HEK293T (cell line): ENCODE measurements at regions not wholly inside any gene's neighbourhood (a gene's known extent, or its start where the extent isn't known, plus 50 kb on each side); places are given as distances from the start of the nearest gene placed in this dataset.

ENCODE experiments used
- CTCF ChIA-PET: fragments of 350-600 bp; formaldehyde crosslinking; extraction: SDS; loops from one replicate; lab custom pipeline; 2021; ENCODE audit warnings: antibody characterized with exemption, inconsistent platforms; lab: Yijun Ruan, JAX
- POLR2A ChIA-PET: fragments of 350-600 bp; formaldehyde crosslinking; extraction: SDS; loops from one replicate; lab custom pipeline; 2020; ENCODE audit warnings: antibody characterized with exemption, inconsistent platforms; lab: Yijun Ruan, JAX
- DNase-seq: peaks from one replicate; pipeline ENCODE4 v3.0.0; 2012; ENCODE audit warnings: mixed read lengths; ENCODE audit errors: extremely low spot score
- ARNT ChIP-seq: fragments of 450-650 bp; IDR thresholded peaks from 2 replicates; pipeline ENCODE4 v1.6.1; 2017; ENCODE audit warnings: mild to moderate bottlenecking
- BHLHE40 ChIP-seq: fragments of 450-650 bp; IDR thresholded peaks from 2 replicates; pipeline ENCODE4 v1.6.1; 2016; ENCODE audit warnings: mild to moderate bottlenecking, moderate library complexity, borderline replicate concordance
- CTBP1 ChIP-seq: fragments of 450-650 bp; IDR thresholded peaks from 2 replicates; pipeline ENCODE4 v1.6.1; 2016; ENCODE audit warnings: borderline replicate concordance
- ELF4 ChIP-seq: fragments of 450-650 bp; IDR thresholded peaks from 2 replicates; pipeline ENCODE4 v1.6.1; 2017; ENCODE audit warnings: antibody characterized with exemption
- FOXA1 ChIP-seq: fragments of 450-650 bp; IDR thresholded peaks from 2 replicates; pipeline ENCODE4 v1.6.1; 2016; ENCODE audit warnings: mild to moderate bottlenecking
- FOXK2 ChIP-seq: fragments of 450-650 bp; IDR thresholded peaks from 2 replicates; pipeline ENCODE4 v1.6.1; 2016; ENCODE audit warnings: mild to moderate bottlenecking
- FOXM1 ChIP-seq: fragments of 450-650 bp; IDR thresholded peaks from 2 replicates; pipeline ENCODE4 v1.6.1; 2017; ENCODE audit warnings: mild to moderate bottlenecking, borderline replicate concordance
- HDGF ChIP-seq: fragments of 450-650 bp; IDR thresholded peaks from 2 replicates; pipeline ENCODE4 v1.6.1; 2017; ENCODE audit warnings: antibody characterized with exemption, borderline replicate concordance
- L3MBTL2 ChIP-seq: fragments of 450-650 bp; conservative IDR thresholded peaks from 2 replicates; pipeline ENCODE4 v1.6.1; 2016; ENCODE audit warnings: mild to moderate bottlenecking
- LEF1 ChIP-seq: fragments of 450-650 bp; IDR thresholded peaks from 2 replicates; pipeline ENCODE4 v1.6.1; 2017; ENCODE audit warnings: mild to moderate bottlenecking, borderline replicate concordance
- NFRKB ChIP-seq: fragments of 450-650 bp; IDR thresholded peaks from 2 replicates; pipeline ENCODE4 v1.6.1; 2016; ENCODE audit warnings: mild to moderate bottlenecking, moderate library complexity
- PKNOX1 ChIP-seq: fragments of 450-650 bp; IDR thresholded peaks from 2 replicates; pipeline ENCODE4 v1.6.1; 2016
- SP1 ChIP-seq: fragments of 450-650 bp; IDR thresholded peaks from 2 replicates; pipeline ENCODE4 v1.6.1; 2017
- SUZ12 ChIP-seq: fragments of 450-650 bp; IDR thresholded peaks from 2 replicates; pipeline ENCODE4 v1.6.1; 2016; ENCODE audit warnings: mild to moderate bottlenecking
- TARDBP ChIP-seq: fragments of 450-650 bp; IDR thresholded peaks from 2 replicates; pipeline ENCODE4 v1.6.1; 2016
- ZNF384 ChIP-seq: fragments of 450-650 bp; IDR thresholded peaks from 2 replicates; pipeline ENCODE4 v1.6.1; 2016

DNA sequence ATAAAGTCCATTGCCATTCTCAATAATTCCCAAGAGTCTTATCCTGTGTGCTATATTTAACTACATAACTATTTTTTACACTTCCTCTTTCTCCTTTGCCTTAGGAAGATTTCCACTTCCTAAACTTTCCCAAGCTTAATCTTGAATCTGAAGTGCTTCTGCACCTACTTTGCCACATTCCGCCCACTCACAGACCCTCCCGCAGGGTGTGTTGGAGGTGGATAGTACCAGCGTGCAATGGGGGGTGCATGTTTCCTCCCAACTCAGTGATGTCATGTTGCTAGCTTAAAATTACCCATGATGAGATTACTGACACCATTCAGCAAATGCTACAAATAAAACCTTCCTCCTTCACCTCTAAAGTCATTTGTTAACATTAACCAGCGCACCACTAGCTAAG, 460.2 kb downstream of the NR2F1-AS1 start:
- POLR2A ChIA-PET, result no interaction called here
- CTCF ChIA-PET, result no interaction called here
- no peak for TF ChIP-seq HDGF
- TF ChIP-seq FOXM1, result no peak
- no peak for TF ChIP-seq FOXK2
- no peak for TF ChIP-seq LEF1
- TF ChIP-seq L3MBTL2, result no peak
- TF ChIP-seq SP1, result no peak
- TF ChIP-seq NFRKB, result no peak
- no peak for TF ChIP-seq ELF4
- no peak for TF ChIP-seq PKNOX1
- TF ChIP-seq BHLHE40, result no peak
- TF ChIP-seq FOXA1, result no peak
- no peak for TF ChIP-seq ARNT
- TF ChIP-seq CTBP1, result no peak
- TF ChIP-seq TARDBP, result no peak
- TF ChIP-seq SUZ12, result no peak
- TF ChIP-seq ZNF384, result no peak
- no peak for DNase-seq

GRCh38 chr5:93120051-93120450, 461.0 kb downstream of the NR2F1-AS1 start:
- no peak for TF ChIP-seq ZNF384
- TF ChIP-seq PKNOX1, result no peak
- no peak for TF ChIP-seq LEF1
- TF ChIP-seq TARDBP, result no peak
- TF ChIP-seq ELF4, result no peak
- TF ChIP-seq ARNT, result no peak
- DNase-seq, result no peak
- ChIA-PET CTCF (no interaction called here), POLR2A (no interaction called here)

- ChIA-PET POLR2A (no interaction called here), CTCF (interaction anchor here (0.6 to 0.8 kb wide), 2 partner anchors 14 to 74 kb away, joined by 3 read pairs; no protein-coding TSS in a partner anchor)
- DNase-seq, result no peak
- TF ChIP-seq HDGF, result no peak
Measured at GRCh38 chr5:93117751-93118531, 463.1 kb downstream of the NR2F1-AS1 start.

DNA sequence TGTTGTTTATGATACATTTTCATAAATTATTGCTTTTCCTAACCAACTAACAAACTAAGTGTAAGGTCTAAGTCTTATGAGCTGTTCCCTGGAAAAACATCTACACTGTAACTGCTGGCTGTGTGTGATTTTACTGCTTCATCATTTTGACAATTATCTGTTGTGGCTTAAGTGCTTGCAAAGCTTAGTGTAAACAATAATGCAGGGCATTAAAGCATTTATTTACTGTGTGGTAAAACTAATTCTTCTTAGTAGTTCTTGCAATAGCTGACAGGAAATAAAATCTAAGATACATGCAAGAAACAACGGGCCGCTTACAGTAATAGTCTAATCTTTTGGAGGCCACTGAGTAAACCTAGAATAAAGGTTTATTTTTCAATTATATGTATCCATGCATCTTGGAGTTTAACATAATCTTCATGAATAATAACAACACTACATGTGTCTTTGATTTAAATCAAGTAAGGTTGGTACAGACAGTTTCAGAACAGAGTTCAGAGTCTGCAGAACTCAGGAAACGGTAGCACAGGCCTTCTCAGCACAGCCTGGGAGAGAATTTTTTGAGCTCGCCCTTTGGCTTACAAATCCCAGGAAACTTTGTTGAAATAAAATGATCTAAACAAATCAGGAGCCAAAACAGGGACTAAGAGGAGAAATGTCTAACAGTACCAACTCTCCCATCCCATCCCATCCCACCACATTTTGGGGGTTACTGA, 473.1 kb downstream of the NR2F1-AS1 start:
- ChIA-PET POLR2A (no interaction called here), CTCF (interaction anchor here (1.1 to 1.3 kb wide), 2 partner anchors 9 to 15 kb away, joined by 4 read pairs; no protein-coding TSS in a partner anchor)
- no peak for DNase-seq
- TF ChIP-seq TARDBP (no peak), PKNOX1 (no peak), FOXK2 (no peak), ZNF384 (no peak), HDGF (no peak), CTBP1 (no peak), SP1 (no peak), SUZ12 (no peak), NFRKB (no peak), FOXM1 (no peak), FOXA1 (no peak), LEF1 (no peak), ELF4 (no peak), BHLHE40 (no peak), L3MBTL2 (no peak), ARNT (no peak)

DNA sequence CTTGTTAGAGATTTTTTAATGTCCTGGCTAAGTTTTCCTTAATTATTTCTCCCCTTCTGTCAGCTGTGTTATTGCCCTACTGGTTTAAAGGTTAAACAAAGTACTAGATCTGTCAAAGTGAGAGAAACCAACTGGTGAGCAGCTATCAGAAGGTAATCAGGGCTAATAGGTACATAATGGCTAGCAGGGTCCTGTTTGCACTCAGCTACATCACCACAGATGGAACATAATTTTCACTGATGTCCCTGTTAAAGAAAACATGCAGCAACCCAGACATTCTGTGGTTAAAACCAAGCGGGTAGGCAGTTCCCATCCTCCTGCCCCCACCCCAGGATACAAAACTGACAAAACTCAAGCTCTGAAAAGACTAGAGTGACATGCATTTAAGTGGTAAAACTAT, 473.9 kb downstream of the NR2F1-AS1 start:
- DNase-seq, result no peak
- CTCF ChIA-PET, result interaction anchor here (1.1 to 1.3 kb wide), 2 partner anchors 9 to 15 kb away, joined by 4 read pairs; no protein-coding TSS in a partner anchor
- POLR2A ChIA-PET, result no interaction called here
- no peak for TF ChIP-seq TARDBP
- TF ChIP-seq ARNT, result no peak
- TF ChIP-seq CTBP1, result no peak
- TF ChIP-seq LEF1, result no peak
- TF ChIP-seq HDGF, result no peak
- TF ChIP-seq NFRKB, result no peak
- no peak for TF ChIP-seq SP1
- no peak for TF ChIP-seq SUZ12
- TF ChIP-seq L3MBTL2, result no peak
- no peak for TF ChIP-seq FOXA1
- TF ChIP-seq FOXK2, result no peak
- no peak for TF ChIP-seq ZNF384
- no peak for TF ChIP-seq PKNOX1
- TF ChIP-seq ELF4, result no peak
- no peak for TF ChIP-seq FOXM1
- TF ChIP-seq BHLHE40, result no peak
